Smooth muscle cell (in vitro differentiated cells): ENCODE measurements at regions not wholly inside any gene's neighbourhood (a gene's known extent, or its start where the extent isn't known, plus 50 kb on each side); places are given as distances from the start of the nearest gene placed in this dataset.

Experiments used
- DNase-seq: peaks from one replicate; lab custom pipeline; 2025; ENCODE audit not compliant: unreplicated experiment; lab: John Stamatoyannopoulos, UW
- H2AFZ ChIP-seq: fragments of 200-600 bp; sonication (generic); 2 replicates; pipeline ENCODE4 v1.6.0; 2016; ENCODE audit warnings: antibody characterized with exemption, low read depth, mild to moderate bottlenecking
- H3F3A ChIP-seq: fragments of 200-600 bp; sonication (generic); 2 replicates; pipeline ENCODE4 v1.6.0; 2017; ENCODE audit warnings: antibody characterized with exemption, low read depth
- H3K27ac ChIP-seq: fragments of 200-600 bp; sonication (generic); 2 replicates; pipeline ENCODE4 v1.5.1; 2016; ENCODE audit warnings: low read depth, mild to moderate bottlenecking
- H3K27me3 ChIP-seq: fragments of 200-600 bp; sonication (generic); 2 replicates; pipeline ENCODE4 v1.6.1; 2016; ENCODE audit warnings: low read depth, mild to moderate bottlenecking
- H3K36me3 ChIP-seq: fragments of 200-600 bp; sonication (generic); 2 replicates; pipeline ENCODE4 v1.5.1; 2016; ENCODE audit warnings: low read depth
- H3K4me1 ChIP-seq: fragments of 200-600 bp; sonication (generic); 2 replicates; pipeline ENCODE4 v1.5.1; 2016; ENCODE audit warnings: low read depth
- H3K4me2 ChIP-seq: fragments of 200-600 bp; sonication (generic); 2 replicates; pipeline ENCODE4 v1.6.0; 2016; ENCODE audit warnings: mild to moderate bottlenecking
- H3K4me3 ChIP-seq: fragments of 200-600 bp; sonication (generic); 2 replicates; pipeline ENCODE4 v1.5.1; 2016; ENCODE audit warnings: mild to moderate bottlenecking
- H3K79me2 ChIP-seq: fragments of 200-600 bp; sonication (generic); 2 replicates; pipeline ENCODE4 v1.6.0; 2016; ENCODE audit warnings: low read depth, mild to moderate bottlenecking
- H3K9ac ChIP-seq: fragments of 200-600 bp; sonication (generic); 2 replicates; pipeline ENCODE4 v1.6.0; 2016; ENCODE audit warnings: low read depth
- H3K9me3 ChIP-seq: fragments of 200-600 bp; sonication (generic); replicated peaks from 2 replicates; pipeline ENCODE4 v1.5.1; 2016; ENCODE audit warnings: low read depth
- H4K20me1 ChIP-seq: fragments of 200-600 bp; sonication (generic); 2 replicates; pipeline ENCODE4 v1.6.0; 2016; ENCODE audit warnings: low read depth
- CTCF ChIP-seq: fragments of 200-600 bp; sonication (generic); IDR thresholded peaks from 2 replicates; pipeline ENCODE4 v1.5.1; 2017; ENCODE audit warnings: borderline replicate concordance, mild to moderate bottlenecking, antibody characterized with exemption; ENCODE audit not compliant: insufficient read depth, poor library complexity, severe bottlenecking
- WGBS: methylation state at CpG from one replicate; pipeline ENCODE4 v1.1.7; 2016; ENCODE audit warnings: low lambda C conversion rate; 5-methylcytosine and 5-hydroxymethylcytosine counted together

- Histone ChIP-seq H3K27me3 (no peaks in the 10 kb centered on the region), H3K4me3 (no peak overlapping the region), H3F3A (no peaks in the 10 kb centered on the region), H3K79me2 (peaks cover 100% of the 10 kb centered on the region), H3K9ac (no peak overlapping the region), H3K27ac (no peak overlapping the region), H3K4me1 (peaks cover 7% of the 10 kb centered on the region), H3K4me2 (no peak overlapping the region), H3K9me3 (no peaks in the 10 kb centered on the region), H3K36me3 (no peaks in the 10 kb centered on the region), H4K20me1 (peaks cover 100% of the 10 kb centered on the region), H2AFZ (no peak overlapping the region)
- TF ChIP-seq CTCF = no peak
- DNase-seq = no peak
- WGBS = 93% methylated on average over 16 of the region's 16 CpGs
Measured at GRCh38 chr17:77399319-77399957, 258.7 kb downstream of the SEC14L1 start.

GRCh38 chr17:77400445-77400870 is 259.7 kb downstream of the SEC14L1 start:
- TF ChIP-seq CTCF = no peak
- Histone ChIP-seq H4K20me1 (peaks cover 100% of the 10 kb centered on the region), H3K36me3 (no peaks in the 10 kb centered on the region), H3K4me1 (no peaks in the 10 kb centered on the region), H2AFZ (no peak overlapping the region), H3K9ac (no peak overlapping the region), H3K27me3 (no peaks in the 10 kb centered on the region), H3K4me3 (no peak overlapping the region), H3K4me2 (no peak overlapping the region), H3K27ac (no peak overlapping the region), H3K79me2 (peaks cover 100% of the 10 kb centered on the region), H3K9me3 (no peaks in the 10 kb centered on the region), H3F3A (no peaks in the 10 kb centered on the region)
- WGBS = 81% methylated on average over 8 of the region's 8 CpGs
- no peak for DNase-seq

- 97% methylated on average over 34 of the region's 34 CpGs for WGBS
- no peaks in the 10 kb centered on the region for H3K9me3 ChIP-seq
Measured at GRCh38 chr17:77402159-77402731, 261.5 kb downstream of the SEC14L1 start.

More at GRCh38 chr17:77402159-77402731, 261.5 kb downstream of the SEC14L1 start:
- no peak for DNase-seq
- Histone ChIP-seq H2AFZ (no peak overlapping the region), H3F3A (no peaks in the 10 kb centered on the region), H3K27me3 (no peaks in the 10 kb centered on the region), H4K20me1 (peaks cover 100% of the 10 kb centered on the region), H3K4me1 (no peaks in the 10 kb centered on the region), H3K27ac (no peak overlapping the region), H3K4me3 (no peak overlapping the region), H3K79me2 (peaks cover 100% of the 10 kb centered on the region), H3K36me3 (no peaks in the 10 kb centered on the region), H3K9ac (no peak overlapping the region), H3K4me2 (no peak overlapping the region)
- no peak for TF ChIP-seq CTCF
